HEK293T (cell line): ENCODE measurements at regions not wholly inside any gene's neighbourhood (a gene's known extent, or its start where the extent isn't known, plus 50 kb on each side); places are given as distances from the start of the nearest gene placed in this dataset.

Experiments used
- BHLHE40 ChIP-seq: fragments of 450-650 bp; IDR thresholded peaks from 2 replicates; pipeline ENCODE4 v1.6.1; 2016; ENCODE audit warnings: mild to moderate bottlenecking, moderate library complexity, borderline replicate concordance
- FOXK2 ChIP-seq: fragments of 450-650 bp; IDR thresholded peaks from 2 replicates; pipeline ENCODE4 v1.6.1; 2016; ENCODE audit warnings: mild to moderate bottlenecking
- HDGF ChIP-seq: fragments of 450-650 bp; IDR thresholded peaks from 2 replicates; pipeline ENCODE4 v1.6.1; 2017; ENCODE audit warnings: antibody characterized with exemption, borderline replicate concordance
- PKNOX1 ChIP-seq: fragments of 450-650 bp; IDR thresholded peaks from 2 replicates; pipeline ENCODE4 v1.6.1; 2016
- SP1 ChIP-seq: fragments of 450-650 bp; IDR thresholded peaks from 2 replicates; pipeline ENCODE4 v1.6.1; 2017
- TARDBP ChIP-seq: fragments of 450-650 bp; IDR thresholded peaks from 2 replicates; pipeline ENCODE4 v1.6.1; 2016

GRCh38 chr11:101775033-101775432 is 139.8 kb upstream of the CEP126 start:
- TF ChIP-seq FOXK2 (no peak), BHLHE40 (no peak), SP1 (no peak), HDGF (no peak), TARDBP (no peak), PKNOX1 (no peak)
